ENCODE measurements at regions not wholly inside any gene's neighbourhood (a gene's known extent, or its start where the extent isn't known, plus 50 kb on each side); places are given as distances from the start of the nearest gene placed in this dataset.

GRCh38 chr5:133894143-133894542 is 74.3 kb downstream of the C5orf15 start (continued):
- no peak for TF ChIP-seq HDAC6 (IDR thresholded peaks at IDR 0.05; ENCODE audit: low read depth, low read length)
- TF ChIP-seq NANOG (IDR thresholded peaks at IDR 0.05; ENCODE audit: insufficient read depth, low read depth, low read length, poor library complexity, severe bottlenecking), result no peak
- TF ChIP-seq RNF2 (IDR thresholded peaks at IDR 0.05; ENCODE audit: borderline replicate concordance, low read depth, low read length, missing control alignments, poor library complexity, severe bottlenecking), result no peak
- no peak for TF ChIP-seq SP4 (IDR thresholded peaks at IDR 0.05; ENCODE audit: low read length)
- no peak for TF ChIP-seq MAFK (IDR thresholded peaks at IDR 0.05; ENCODE audit: low read depth, low read length)
